ENCODE measurements at regions not wholly inside any gene's neighbourhood (a gene's known extent, or its start where the extent isn't known, plus 50 kb on each side); places are given as distances from the start of the nearest gene placed in this dataset.

- no peak overlapping the region for H3K27ac Mint-ChIP-seq
- peaks cover 4% of the 10 kb centered on the region for H3K27me3 Mint-ChIP-seq (ENCODE audit: low read depth)
- DNase-seq (ENCODE audit: low spot score), result no peak
- H3K4me1 Mint-ChIP-seq (ENCODE audit: low read depth), result no peaks in the 10 kb centered on the region
- H3K4me3 Mint-ChIP-seq (ENCODE audit: low read depth), result no peak overlapping the region
- intact Hi-C loops (cut with micrococcal nuclease), result no loop called here
- no peaks in the 10 kb centered on the region for H3K9me3 Mint-ChIP-seq
- no peaks in the 10 kb centered on the region for H3K36me3 Mint-ChIP-seq (ENCODE audit: low read depth)
Observed at GRCh38 chr21:25292396-25292795, 314.9 kb downstream of the MRPL39 start.

- Mint-ChIP-seq H3K4me1 (ENCODE audit: low read depth) (peaks cover 1% of the 10 kb centered on the region), H3K27ac (no peak overlapping the region), H3K4me3 (ENCODE audit: low read depth) (no peak overlapping the region), H3K9me3 (no peaks in the 10 kb centered on the region), H3K36me3 (ENCODE audit: low read depth) (no peaks in the 10 kb centered on the region), H3K27me3 (ENCODE audit: low read depth) (peaks cover 17% of the 10 kb centered on the region)
- intact Hi-C loops (cut with micrococcal nuclease), result loop anchor here (1.0 kb wide), 1 partner anchor 103 kb away; no protein-coding TSS in a partner anchor
- no peak for DNase-seq (ENCODE audit: low spot score)
Observed at GRCh38 chr21:25283720-25284119, 323.6 kb downstream of the MRPL39 start.

- Mint-ChIP-seq H3K4me1 (ENCODE audit: low read depth) (peaks cover 1% of the 10 kb centered on the region), H3K27me3 (ENCODE audit: low read depth) (peaks cover 13% of the 10 kb centered on the region), H3K9me3 (no peaks in the 10 kb centered on the region), H3K36me3 (ENCODE audit: low read depth) (no peaks in the 10 kb centered on the region), H3K27ac (no peak overlapping the region), H3K4me3 (ENCODE audit: low read depth) (no peak overlapping the region)
- no peak for DNase-seq (ENCODE audit: low spot score)
- intact Hi-C loops (cut with micrococcal nuclease), result no loop called here
Observed at GRCh38 chr21:25281134-25281533, 326.1 kb downstream of the MRPL39 start.

GRCh38 chr21:25280061-25280460 is 327.2 kb downstream of the MRPL39 start:
- DNase-seq (ENCODE audit: low spot score), result no peak
- peaks cover 1% of the 10 kb centered on the region for H3K4me1 Mint-ChIP-seq (ENCODE audit: low read depth)
- peaks cover 10% of the 10 kb centered on the region for H3K27me3 Mint-ChIP-seq (ENCODE audit: low read depth)
- H3K4me3 Mint-ChIP-seq (ENCODE audit: low read depth), result no peak overlapping the region
- intact Hi-C loops (cut with micrococcal nuclease), result no loop called here
- H3K9me3 Mint-ChIP-seq, result no peaks in the 10 kb centered on the region
- H3K36me3 Mint-ChIP-seq (ENCODE audit: low read depth), result no peaks in the 10 kb centered on the region
- no peak overlapping the region for H3K27ac Mint-ChIP-seq

GRCh38 chr21:25273959-25274358 is 333.3 kb downstream of the MRPL39 start:
- Mint-ChIP-seq H3K36me3 (ENCODE audit: low read depth) (no peaks in the 10 kb centered on the region), H3K4me1 (ENCODE audit: low read depth) (no peaks in the 10 kb centered on the region), H3K4me3 (ENCODE audit: low read depth) (no peak overlapping the region), H3K27me3 (ENCODE audit: low read depth) (no peaks in the 10 kb centered on the region), H3K27ac (no peak overlapping the region), H3K9me3 (no peaks in the 10 kb centered on the region)
- no peak for DNase-seq (ENCODE audit: low spot score)
- intact Hi-C loops (cut with micrococcal nuclease), result no loop called here

- H3K36me3 Mint-ChIP-seq (ENCODE audit: low read depth), result no peaks in the 10 kb centered on the region
- no peak overlapping the region for H3K27ac Mint-ChIP-seq
- H3K4me1 Mint-ChIP-seq (ENCODE audit: low read depth), result no peaks in the 10 kb centered on the region
- no peak for DNase-seq (ENCODE audit: low spot score)
- no peaks in the 10 kb centered on the region for H3K9me3 Mint-ChIP-seq
- H3K27me3 Mint-ChIP-seq (ENCODE audit: low read depth), result no peaks in the 10 kb centered on the region
- no peak overlapping the region for H3K4me3 Mint-ChIP-seq (ENCODE audit: low read depth)
- intact Hi-C loops (cut with micrococcal nuclease), result no loop called here
Observed at GRCh38 chr21:25254491-25255174, 352.6 kb downstream of the MRPL39 start.

- intact Hi-C loops (cut with micrococcal nuclease), result no loop called here
- Mint-ChIP-seq H3K4me1 (ENCODE audit: low read depth) (no peaks in the 10 kb centered on the region), H3K27me3 (ENCODE audit: low read depth) (no peaks in the 10 kb centered on the region), H3K27ac (no peak overlapping the region), H3K4me3 (ENCODE audit: low read depth) (no peak overlapping the region), H3K36me3 (ENCODE audit: low read depth) (no peaks in the 10 kb centered on the region), H3K9me3 (no peaks in the 10 kb centered on the region)
- DNase-seq (ENCODE audit: low spot score), result no peak
Observed at GRCh38 chr21:25246546-25246945, 360.7 kb downstream of the MRPL39 start.

- no peak for DNase-seq (ENCODE audit: low spot score)
- no peak overlapping the region for H3K27ac Mint-ChIP-seq
- no peaks in the 10 kb centered on the region for H3K4me1 Mint-ChIP-seq (ENCODE audit: low read depth)
- H3K9me3 Mint-ChIP-seq, result no peaks in the 10 kb centered on the region
- no peak overlapping the region for H3K4me3 Mint-ChIP-seq (ENCODE audit: low read depth)
- H3K36me3 Mint-ChIP-seq (ENCODE audit: low read depth), result no peaks in the 10 kb centered on the region
- intact Hi-C loops (cut with micrococcal nuclease), result no loop called here
- no peaks in the 10 kb centered on the region for H3K27me3 Mint-ChIP-seq (ENCODE audit: low read depth)
Observed at GRCh38 chr21:25244735-25245134, 362.5 kb downstream of the MRPL39 start.

GRCh38 chr21:25243808-25244207 is 363.5 kb downstream of the MRPL39 start:
- Mint-ChIP-seq H3K36me3 (ENCODE audit: low read depth) (no peaks in the 10 kb centered on the region), H3K4me1 (ENCODE audit: low read depth) (no peaks in the 10 kb centered on the region), H3K4me3 (ENCODE audit: low read depth) (no peak overlapping the region), H3K9me3 (peaks cover 2% of the 10 kb centered on the region), H3K27ac (no peak overlapping the region), H3K27me3 (ENCODE audit: low read depth) (no peaks in the 10 kb centered on the region)
- DNase-seq (ENCODE audit: low spot score), result no peak
- intact Hi-C loops (cut with micrococcal nuclease), result no loop called here

- H3K27ac Mint-ChIP-seq, result no peak overlapping the region
- no peak for DNase-seq (ENCODE audit: low spot score)
- no peaks in the 10 kb centered on the region for H3K36me3 Mint-ChIP-seq (ENCODE audit: low read depth)
- intact Hi-C loops (cut with micrococcal nuclease), result no loop called here
- H3K9me3 Mint-ChIP-seq, result peaks cover 11% of the 10 kb centered on the region
- no peak overlapping the region for H3K4me3 Mint-ChIP-seq (ENCODE audit: low read depth)
- no peaks in the 10 kb centered on the region for H3K27me3 Mint-ChIP-seq (ENCODE audit: low read depth)
- H3K4me1 Mint-ChIP-seq (ENCODE audit: low read depth), result no peaks in the 10 kb centered on the region
Observed at GRCh38 chr21:25240974-25241373, 366.3 kb downstream of the MRPL39 start.

GRCh38 chr21:25234857-25235801 is 372.2 kb downstream of the MRPL39 start:
- no peak overlapping the region for H3K27ac Mint-ChIP-seq
- H3K27me3 Mint-ChIP-seq (ENCODE audit: low read depth), result no peaks in the 10 kb centered on the region
- H3K9me3 Mint-ChIP-seq, result peaks cover 11% of the 10 kb centered on the region
- no peak for DNase-seq (ENCODE audit: low spot score)
- intact Hi-C loops (cut with micrococcal nuclease), result no loop called here
- no peaks in the 10 kb centered on the region for H3K36me3 Mint-ChIP-seq (ENCODE audit: low read depth)
- H3K4me3 Mint-ChIP-seq (ENCODE audit: low read depth), result no peak overlapping the region
- H3K4me1 Mint-ChIP-seq (ENCODE audit: low read depth), result peaks cover 2% of the 10 kb centered on the region

GRCh38 chr21:25220954-25221353 is 386.3 kb downstream of the MRPL39 start:
- H3K27ac Mint-ChIP-seq, result no peak overlapping the region
- H3K4me3 Mint-ChIP-seq (ENCODE audit: low read depth), result no peak overlapping the region
- H3K36me3 Mint-ChIP-seq (ENCODE audit: low read depth), result no peaks in the 10 kb centered on the region
- H3K9me3 Mint-ChIP-seq, result peaks cover 10% of the 10 kb centered on the region
- H3K4me1 Mint-ChIP-seq (ENCODE audit: low read depth), result no peaks in the 10 kb centered on the region
- DNase-seq (ENCODE audit: low spot score), result no peak
- no peaks in the 10 kb centered on the region for H3K27me3 Mint-ChIP-seq (ENCODE audit: low read depth)
- intact Hi-C loops (cut with micrococcal nuclease), result no loop called here

- H3K36me3 Mint-ChIP-seq (ENCODE audit: low read depth), result no peaks in the 10 kb centered on the region
- intact Hi-C loops (cut with micrococcal nuclease), result no loop called here
- no peak for DNase-seq (ENCODE audit: low spot score)
- peaks cover 10% of the 10 kb centered on the region for H3K9me3 Mint-ChIP-seq
- H3K27ac Mint-ChIP-seq, result no peak overlapping the region
- H3K4me3 Mint-ChIP-seq (ENCODE audit: low read depth), result no peak overlapping the region
- H3K4me1 Mint-ChIP-seq (ENCODE audit: low read depth), result no peaks in the 10 kb centered on the region
- no peaks in the 10 kb centered on the region for H3K27me3 Mint-ChIP-seq (ENCODE audit: low read depth)
Observed at GRCh38 chr21:25220169-25220568, 387.1 kb downstream of the MRPL39 start.
